Kidney (tissue), 13 donors: ENCODE measurements at regions not wholly inside any gene's neighbourhood (a gene's known extent, or its start where the extent isn't known, plus 50 kb on each side); places are given as distances from the start of the nearest gene placed in this dataset.
"Not testable (repeated sequence)": the region's sequence is repeated elsewhere in the genome, so short reads cannot be mapped to it uniquely, and the experiment has no call there.

Experiments used
- DNase-seq, 5 donors: peaks; one replicate each; pipeline ENCODE4 v3.0.0-alpha.2; 2013 to 2020
- FAIRE-seq: peaks from 2 replicates; lab custom pipeline; 2012; peaks lifted over from hg19 to GRCh38; lab: Jason Lieb, UNC
- H3K27ac ChIP-seq, 2 donors: one replicate each; pipeline ENCODE4 v1.7.0; 2013; ENCODE audit warnings: low read depth in 2 of 2, low read length in 2 of 2, inconsistent platforms in 1 of 2
- H3K27me3 ChIP-seq: one replicate; pipeline ENCODE4 v1.7.1; 2013; ENCODE audit warnings: low read length, inconsistent platforms; ENCODE audit not compliant: control insufficient read depth, insufficient read depth
- H3K36me3 ChIP-seq, 3 donors: one replicate each; pipeline versions ENCODE4 v1.7.0 to v1.7.1; 2013; ENCODE audit warnings: low read length in 3 of 3, control low read depth in 1 of 3, inconsistent platforms in 1 of 3; ENCODE audit not compliant: insufficient read depth in 3 of 3, control insufficient read depth in 2 of 3
- H3K4me1 ChIP-seq, 3 donors: one replicate each; pipeline versions ENCODE4 v1.7.0 to v1.7.1; 2013; ENCODE audit warnings: low read length in 3 of 3, inconsistent platforms in 1 of 3, low read depth in 1 of 3; ENCODE audit not compliant: control insufficient read depth in 2 of 3, insufficient read depth in 2 of 3
- H3K4me3 ChIP-seq, 3 donors: one replicate each; pipeline versions ENCODE4 v1.7.0 to v1.8.1; 2013; ENCODE audit warnings: low read length in 3 of 3, control low read depth in 1 of 3, inconsistent platforms in 1 of 3
- H3K9ac ChIP-seq, 3 donors: one replicate each; pipeline versions ENCODE4 v1.7.0 to v1.7.1; 2013; ENCODE audit warnings: low read length in 3 of 3, control low read depth in 1 of 3, inconsistent platforms in 1 of 3
- H3K9me3 ChIP-seq, 3 donors: one replicate each; pipeline versions ENCODE4 v1.7.0 to v1.7.1; 2013; ENCODE audit warnings: low read length in 3 of 3, control low read depth in 1 of 3, inconsistent platforms in 1 of 3; ENCODE audit not compliant: control insufficient read depth in 2 of 3, insufficient read depth in 1 of 3
- intact Hi-C: fragments of 100-400 bp; cut with DNase I; formaldehyde crosslinking; loops from one replicate; pipeline ENCODE4 v1.11.1; 2022
- TF ChIP-seq, protein P1 (sequence below): IDR thresholded peaks from 3 replicates; pipeline ENCODE4 v1.5.1; 2012; ENCODE audit warnings: mild to moderate bottlenecking, moderate library complexity, borderline replicate concordance; ENCODE audit not compliant: insufficient read depth; ENCODE audit errors: extremely low read depth
- donor health status: control.
- donor health status: control.
- donor health status: control.
- donor health status: control.
- donor health status: control.
- donor health status: DM: yes; HTN: yes; CAD: no.
- donor health status: Normal renal cell carcinoma (clear cell type).

DNA sequence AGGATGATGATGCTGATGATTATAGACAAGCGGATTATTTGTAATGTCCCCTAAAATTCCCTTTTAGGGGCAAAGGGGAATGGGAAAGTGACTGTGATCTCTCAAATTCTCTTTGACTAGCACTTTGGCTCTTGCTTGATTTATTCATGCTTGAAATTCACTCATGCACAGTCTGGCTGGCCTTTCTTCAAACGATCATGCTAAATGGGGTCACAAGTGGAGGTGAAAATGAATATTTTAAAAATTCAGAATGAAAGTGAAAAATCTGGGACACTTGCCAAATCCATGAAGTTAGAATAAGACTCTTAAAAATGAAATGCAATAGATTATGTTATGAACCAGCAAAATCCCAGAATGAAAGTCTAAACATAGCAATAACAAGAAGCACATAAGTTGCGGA, 173.4 kb upstream of the RAI2 start:
- no peak overlapping the region for H3K4me3 ChIP-seq
- H3K9me3 ChIP-seq: no peaks in the 10 kb centered on the region
- no peak overlapping the region for H3K9ac ChIP-seq
- no peak overlapping the region for H3K27ac ChIP-seq
- no peak for DNase-seq
- H3K4me1 ChIP-seq: no peaks in the 10 kb centered on the region
- H3K27me3 ChIP-seq: peaks cover 4% of the 10 kb centered on the region
- intact Hi-C loops: no loop called here
- no peaks in the 10 kb centered on the region for H3K36me3 ChIP-seq
- no peak for FAIRE-seq
- TF ChIP-seq, protein P1, sequence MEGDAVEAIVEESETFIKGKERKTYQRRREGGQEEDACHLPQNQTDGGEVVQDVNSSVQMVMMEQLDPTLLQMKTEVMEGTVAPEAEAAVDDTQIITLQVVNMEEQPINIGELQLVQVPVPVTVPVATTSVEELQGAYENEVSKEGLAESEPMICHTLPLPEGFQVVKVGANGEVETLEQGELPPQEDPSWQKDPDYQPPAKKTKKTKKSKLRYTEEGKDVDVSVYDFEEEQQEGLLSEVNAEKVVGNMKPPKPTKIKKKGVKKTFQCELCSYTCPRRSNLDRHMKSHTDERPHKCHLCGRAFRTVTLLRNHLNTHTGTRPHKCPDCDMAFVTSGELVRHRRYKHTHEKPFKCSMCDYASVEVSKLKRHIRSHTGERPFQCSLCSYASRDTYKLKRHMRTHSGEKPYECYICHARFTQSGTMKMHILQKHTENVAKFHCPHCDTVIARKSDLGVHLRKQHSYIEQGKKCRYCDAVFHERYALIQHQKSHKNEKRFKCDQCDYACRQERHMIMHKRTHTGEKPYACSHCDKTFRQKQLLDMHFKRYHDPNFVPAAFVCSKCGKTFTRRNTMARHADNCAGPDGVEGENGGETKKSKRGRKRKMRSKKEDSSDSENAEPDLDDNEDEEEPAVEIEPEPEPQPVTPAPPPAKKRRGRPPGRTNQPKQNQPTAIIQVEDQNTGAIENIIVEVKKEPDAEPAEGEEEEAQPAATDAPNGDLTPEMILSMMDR: no peak

- Histone ChIP-seq H3K27ac (no peak overlapping the region), H3K36me3 (no peaks in the 10 kb centered on the region), H3K27me3 (peaks cover 6% of the 10 kb centered on the region), H3K9me3 (no peaks in the 10 kb centered on the region), H3K9ac (no peak overlapping the region), H3K4me3 (no peak overlapping the region), H3K4me1 (no peaks in the 10 kb centered on the region)
- DNase-seq: no peak
- TF ChIP-seq, protein P1: no peak
- intact Hi-C loops: no loop called here
- FAIRE-seq: no peak
Measured at GRCh38 chrX:18032486-18033221, 171.6 kb upstream of the RAI2 start.

DNA sequence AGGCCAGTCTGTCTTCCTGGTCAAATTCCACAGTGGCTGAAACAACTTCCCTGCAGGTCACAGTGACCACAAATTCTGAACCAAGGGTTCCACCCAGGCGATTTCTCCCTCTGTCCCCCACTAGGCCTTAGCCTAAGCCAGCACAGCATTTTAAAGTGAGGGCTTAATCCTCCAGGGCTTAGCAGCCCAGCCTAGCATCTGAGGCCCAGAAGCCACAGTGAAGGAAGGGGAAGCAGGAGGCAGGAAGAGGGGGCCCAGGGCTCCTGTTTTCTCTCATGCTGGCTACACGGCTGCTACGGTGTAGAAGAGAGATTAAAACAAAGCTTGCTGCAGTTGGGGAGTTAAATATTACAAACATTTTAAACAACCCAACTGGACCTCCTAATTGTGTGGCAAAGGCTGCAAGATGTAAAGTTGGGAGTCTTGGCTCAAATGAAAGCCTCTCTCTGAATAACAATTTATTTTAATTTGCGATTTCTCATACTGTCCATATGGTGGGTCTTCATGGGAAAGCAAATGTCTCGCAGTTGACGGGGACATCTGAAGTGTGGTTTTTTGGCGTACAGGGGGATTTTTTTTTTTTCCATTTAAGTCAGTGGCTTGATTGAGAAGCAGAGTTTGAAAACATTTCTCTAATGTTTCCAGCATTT, 170.8 kb upstream of the RAI2 start:
- FAIRE-seq (no peak), DNase-seq (no peak)
- no peak overlapping the region for H3K4me3 ChIP-seq
- H3K27ac ChIP-seq: no peak overlapping the region
- H3K9me3 ChIP-seq: no peaks in the 10 kb centered on the region
- intact Hi-C loops: no loop called here
- peaks cover 6% of the 10 kb centered on the region for H3K27me3 ChIP-seq
- no peaks in the 10 kb centered on the region for H3K36me3 ChIP-seq
- TF ChIP-seq, protein P1: no peak
- no peaks in the 10 kb centered on the region for H3K4me1 ChIP-seq
- no peak overlapping the region for H3K9ac ChIP-seq

GRCh38 chrX:18030656-18031055, 169.6 kb upstream of the RAI2 start:
- H3K27me3 ChIP-seq, H3K36me3 ChIP-seq, H3K9me3 ChIP-seq, H3K4me3 ChIP-seq, FAIRE-seq, H3K4me1 ChIP-seq, DNase-seq, intact Hi-C loops, H3K9ac ChIP-seq, H3K27ac ChIP-seq: not testable (repeated sequence)
